MCF 10A (cell line): ENCODE measurements at regions not wholly inside any gene's neighbourhood (a gene's known extent, or its start where the extent isn't known, plus 50 kb on each side); places are given as distances from the start of the nearest gene placed in this dataset.

Experiments
- BruUV-seq: library from RNA; stranded (reverse); fragments of 400-500 nt; replicated peaks from 2 replicates; lab custom pipeline; 2021; lab: Mats Ljungman, UMichigan
- CTCF ChIA-PET: fragments of 300-600 bp; sonication (Branson Sonifier 250); formaldehyde crosslinking; extraction: SDS; loops from one replicate; lab custom pipeline; 2021; ENCODE audit warnings: antibody characterized with exemption, inconsistent platforms; lab: Yijun Ruan, JAX
- POLR2A ChIA-PET: fragments of 300-600, 350-650 bp; sonication (Branson Sonifier 250); formaldehyde crosslinking; extraction: SDS; loops from one replicate; lab custom pipeline; 2020; ENCODE audit warnings: antibody characterized with exemption, inconsistent platforms; lab: Yijun Ruan, JAX
- DNase-seq: peaks from one replicate; pipeline ENCODE4 v3.0.0-alpha.2; 2018; ENCODE audit not compliant: unreplicated experiment
- H3K27ac Mint-ChIP-seq: one replicate; pipeline ENCODE4 v1.8.0; 2022; ENCODE audit warnings: mild to moderate bottlenecking, low read depth, mixed read lengths; ENCODE audit not compliant: unreplicated experiment
- H3K27me3 Mint-ChIP-seq: one replicate; pipeline ENCODE4 v1.8.0; 2022; ENCODE audit warnings: mixed read lengths; ENCODE audit not compliant: insufficient read depth, unreplicated experiment
- H3K36me3 Mint-ChIP-seq: one replicate; pipeline ENCODE4 v1.8.0; 2022; ENCODE audit warnings: mild to moderate bottlenecking, moderate library complexity, mixed read lengths; ENCODE audit not compliant: insufficient read depth, unreplicated experiment
- H3K4me1 Mint-ChIP-seq: one replicate; pipeline ENCODE4 v1.8.0; 2022; ENCODE audit warnings: mixed read lengths; ENCODE audit not compliant: insufficient read depth, unreplicated experiment
- H3K4me3 Mint-ChIP-seq: one replicate; pipeline ENCODE4 v1.8.0; 2022; ENCODE audit warnings: mild to moderate bottlenecking, moderate library complexity, mixed read lengths; ENCODE audit not compliant: unreplicated experiment
- H3K9me3 Mint-ChIP-seq: one replicate; pipeline ENCODE4 v1.8.0; 2022; ENCODE audit warnings: mixed read lengths; ENCODE audit not compliant: unreplicated experiment
- intact Hi-C: fragments of 100-400 bp; cut with micrococcal nuclease; formaldehyde crosslinking; loops from 2 replicates; pipeline ENCODE4 v1.14.1; 2022
- TF ChIP-seq, protein P1 (sequence below): fragments of 200-600 bp; IDR thresholded peaks from one replicate; pipeline ENCODE4 v1.8.0; 2022; ENCODE audit warnings: antibody characterized with exemption, mild to moderate bottlenecking; ENCODE audit not compliant: unreplicated experiment

GRCh38 chr5:68884144-68884754 lies 209.6 kb upstream of the SLC30A5 start:
- Mint-ChIP-seq H3K4me1 (no peaks in the 10 kb centered on the region), H3K4me3 (no peak overlapping the region), H3K9me3 (no peaks in the 10 kb centered on the region), H3K36me3 (no peaks in the 10 kb centered on the region), H3K27me3 (peaks cover 40% of the 10 kb centered on the region), H3K27ac (no peak overlapping the region)
- intact Hi-C loops: no loop called here
- ChIA-PET POLR2A (interaction anchor here (1.3 kb wide), 1 partner anchor 66 kb away, joined by 3 read pairs; no protein-coding TSS in a partner anchor), CTCF (interaction anchor here (0.6 to 1.4 kb wide), 6 partner anchors 13 to 98 kb away, joined by 3 to 5 read pairs (median 3); no protein-coding TSS in a partner anchor)
- TF ChIP-seq, protein P1, sequence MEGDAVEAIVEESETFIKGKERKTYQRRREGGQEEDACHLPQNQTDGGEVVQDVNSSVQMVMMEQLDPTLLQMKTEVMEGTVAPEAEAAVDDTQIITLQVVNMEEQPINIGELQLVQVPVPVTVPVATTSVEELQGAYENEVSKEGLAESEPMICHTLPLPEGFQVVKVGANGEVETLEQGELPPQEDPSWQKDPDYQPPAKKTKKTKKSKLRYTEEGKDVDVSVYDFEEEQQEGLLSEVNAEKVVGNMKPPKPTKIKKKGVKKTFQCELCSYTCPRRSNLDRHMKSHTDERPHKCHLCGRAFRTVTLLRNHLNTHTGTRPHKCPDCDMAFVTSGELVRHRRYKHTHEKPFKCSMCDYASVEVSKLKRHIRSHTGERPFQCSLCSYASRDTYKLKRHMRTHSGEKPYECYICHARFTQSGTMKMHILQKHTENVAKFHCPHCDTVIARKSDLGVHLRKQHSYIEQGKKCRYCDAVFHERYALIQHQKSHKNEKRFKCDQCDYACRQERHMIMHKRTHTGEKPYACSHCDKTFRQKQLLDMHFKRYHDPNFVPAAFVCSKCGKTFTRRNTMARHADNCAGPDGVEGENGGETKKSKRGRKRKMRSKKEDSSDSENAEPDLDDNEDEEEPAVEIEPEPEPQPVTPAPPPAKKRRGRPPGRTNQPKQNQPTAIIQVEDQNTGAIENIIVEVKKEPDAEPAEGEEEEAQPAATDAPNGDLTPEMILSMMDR: no peak
- no peak for DNase-seq
- no TSS peak for BruUV-seq

- H3K27me3 Mint-ChIP-seq: peaks cover 40% of the 10 kb centered on the region
- H3K36me3 Mint-ChIP-seq: no peaks in the 10 kb centered on the region
- POLR2A ChIA-PET: interaction anchor here (0.6 to 1.3 kb wide), 3 partner anchors 66 to 200 kb away, joined by 3 to 5 read pairs (median 3); no protein-coding TSS in a partner anchor
- DNase-seq: peak; percentile 22
- intact Hi-C loops: no loop called here
- H3K27ac Mint-ChIP-seq: no peak overlapping the region
- no peaks in the 10 kb centered on the region for H3K9me3 Mint-ChIP-seq
- CTCF ChIA-PET: interaction anchor here (0.6 to 1.4 kb wide), 5 partner anchors 12 to 85 kb away, joined by 3 to 5 read pairs (median 3); no protein-coding TSS in a partner anchor
- TF ChIP-seq, protein P1: peak; percentile 29
- BruUV-seq: no TSS peak
- no peaks in the 10 kb centered on the region for H3K4me1 Mint-ChIP-seq
- H3K4me3 Mint-ChIP-seq: no peak overlapping the region
These were observed 208.9 kb upstream of the SLC30A5 start for GRCh38 chr5:68884883-68885282.

- no peak overlapping the region for H3K4me3 Mint-ChIP-seq
- H3K36me3 Mint-ChIP-seq: no peaks in the 10 kb centered on the region
- POLR2A ChIA-PET: no interaction called here
- no peaks in the 10 kb centered on the region for H3K4me1 Mint-ChIP-seq
- peaks cover 24% of the 10 kb centered on the region for H3K27me3 Mint-ChIP-seq
- TF ChIP-seq, protein P1: no peak
- intact Hi-C loops: no loop called here
- CTCF ChIA-PET: interaction anchor here (1.2 kb wide), 1 partner anchor 25 kb away, joined by 3 read pairs; no protein-coding TSS in a partner anchor
- DNase-seq: no peak
- no peaks in the 10 kb centered on the region for H3K9me3 Mint-ChIP-seq
- no TSS peak for BruUV-seq
- no peak overlapping the region for H3K27ac Mint-ChIP-seq
These were observed 207.0 kb upstream of the SLC30A5 start for GRCh38 chr5:68886814-68887213.

- intact Hi-C loops: no loop called here
- H3K9me3 Mint-ChIP-seq: no peaks in the 10 kb centered on the region
- DNase-seq: no peak
- CTCF ChIA-PET: no interaction called here
- peaks cover 4% of the 10 kb centered on the region for H3K27me3 Mint-ChIP-seq
- no peak overlapping the region for H3K27ac Mint-ChIP-seq
- H3K36me3 Mint-ChIP-seq: no peaks in the 10 kb centered on the region
- H3K4me1 Mint-ChIP-seq: peaks cover 9% of the 10 kb centered on the region
- POLR2A ChIA-PET: no interaction called here
- no peak overlapping the region for H3K4me3 Mint-ChIP-seq
- BruUV-seq: no TSS peak
- TF ChIP-seq, protein P1: no peak
These were observed 202.1 kb upstream of the SLC30A5 start for GRCh38 chr5:68891718-68892117.
